Caco-2 (cell line): ENCODE measurements at regions not wholly inside any gene's neighbourhood (a gene's known extent, or its start where the extent isn't known, plus 50 kb on each side); places are given as distances from the start of the nearest gene placed in this dataset.

ENCODE experiments used
- BruUV-seq: library from RNA; stranded (reverse); fragments of 400-500 nt; replicated peaks from 2 replicates; lab custom pipeline; 2021; lab: Mats Ljungman, UMichigan
- CTCF ChIA-PET: fragments of 300-600 bp; sonication (Branson Sonifier 250); formaldehyde crosslinking; loops from one replicate; lab custom pipeline; 2022; ENCODE audit warnings: antibody characterized with exemption; lab: Charles Lee
- POLR2A ChIA-PET: fragments of 300-600 bp; sonication (Branson Sonifier 250); formaldehyde crosslinking; loops from one replicate; lab custom pipeline; 2022; ENCODE audit warnings: antibody characterized with exemption; lab: Charles Lee
- DNase-seq, 2 experiments: peaks; one replicate each; pipeline versions ENCODE4 v3.0.0 to v3.0.0-alpha.2; 2020 to 2022
- H3K27me3 ChIP-seq: replicated peaks from 2 replicates; pipeline ENCODE4 v1.6.0; 2011; ENCODE audit warnings: low read length; ENCODE audit not compliant: control insufficient read depth, insufficient read depth
- H3K36me3 ChIP-seq: 2 replicates; pipeline ENCODE4 v1.5.1; 2011; ENCODE audit warnings: low read length; ENCODE audit not compliant: control insufficient read depth, insufficient read depth
- H3K4me1 ChIP-seq: fragments of 250-450 bp; sonication (Bioruptor Pico); 2 replicates; pipeline ENCODE4 v1.5.1; 2020; ENCODE audit warnings: mild to moderate bottlenecking
- H3K4me3 ChIP-seq: 2 replicates; pipeline ENCODE4 v1.5.1; 2011; ENCODE audit warnings: low read depth, mild to moderate bottlenecking, control low read depth, low read length
- H3K9me3 ChIP-seq: fragments of 250-450 bp; sonication (Bioruptor Pico); 2 replicates; pipeline ENCODE4 v1.5.1; 2020; ENCODE audit warnings: mild to moderate bottlenecking, moderate library complexity
- H3K27ac Mint-ChIP-seq: one replicate; pipeline ENCODE4 v1.8.0; 2022; ENCODE audit warnings: mixed read lengths; ENCODE audit not compliant: unreplicated experiment
- H3K27me3 Mint-ChIP-seq: one replicate; pipeline ENCODE4 v1.8.0; 2022; ENCODE audit warnings: mixed read lengths; ENCODE audit not compliant: insufficient read depth, unreplicated experiment
- H3K36me3 Mint-ChIP-seq: one replicate; pipeline ENCODE4 v1.8.0; 2022; ENCODE audit warnings: mild to moderate bottlenecking, mixed read lengths; ENCODE audit not compliant: insufficient read depth, unreplicated experiment
- H3K4me1 Mint-ChIP-seq: one replicate; pipeline ENCODE4 v1.8.0; 2022; ENCODE audit warnings: low read depth, mixed read lengths; ENCODE audit not compliant: unreplicated experiment
- H3K4me3 Mint-ChIP-seq: one replicate; pipeline ENCODE4 v1.8.0; 2022; ENCODE audit warnings: mild to moderate bottlenecking, moderate library complexity, mixed read lengths; ENCODE audit not compliant: unreplicated experiment
- H3K9me3 Mint-ChIP-seq: one replicate; pipeline ENCODE4 v1.8.0; 2022; ENCODE audit warnings: mixed read lengths; ENCODE audit not compliant: unreplicated experiment
- CTCF ChIP-seq, 2 experiments: fragments of 200-600 bp in 1 of 2; IDR thresholded peaks; 1 replicate in 1 of 2; 2 replicates in 1 of 2; pipeline versions ENCODE4 v1.5.1 to v1.8.0; 2011 to 2022; ENCODE audit warnings: antibody characterized with exemption in 1 of 2, control low read depth in 1 of 2, inconsistent platforms in 1 of 2, low read depth in 1 of 2, low read length in 1 of 2, mild to moderate bottlenecking in 1 of 2, moderate library complexity in 1 of 2; ENCODE audit not compliant: insufficient read depth in 1 of 2, severe bottlenecking in 1 of 2, unreplicated experiment in 1 of 2
- intact Hi-C: fragments of 100-400 bp; cut with micrococcal nuclease; formaldehyde crosslinking; loops from one replicate; pipeline ENCODE4 v1.10.0; 2022; ENCODE audit not compliant: unreplicated experiment

GRCh38 chr5:9845185-9845584 is 215.0 kb upstream of the TAS2R1 start:
- BruUV-seq, result no TSS peak
- Mint-ChIP-seq H3K36me3 (no peaks in the 10 kb centered on the region), H3K4me3 (no peak overlapping the region), H3K9me3 (peaks cover 39% of the 10 kb centered on the region), H3K4me1 (peaks cover 7% of the 10 kb centered on the region), H3K27ac (no peak overlapping the region), H3K27me3 (no peaks in the 10 kb centered on the region)
- ChIA-PET POLR2A (no interaction called here), CTCF (no interaction called here)
- H3K36me3 ChIP-seq, result no peaks in the 10 kb centered on the region
- peaks cover 14% of the 10 kb centered on the region for H3K9me3 ChIP-seq
- DNase-seq, result no peak
- H3K27me3 ChIP-seq, result no peaks in the 10 kb centered on the region
- H3K4me3 ChIP-seq, result no peak overlapping the region
- no peak for TF ChIP-seq CTCF (IDR thresholded peaks at IDR 0.05; ENCODE audit: insufficient read depth in 1 of 2, low read depth in 1 of 2, low read length in 1 of 2, severe bottlenecking in 1 of 2, unreplicated experiment in 1 of 2)
- H3K4me1 ChIP-seq, result no peaks in the 10 kb centered on the region
- intact Hi-C loops, result no loop called here

- Mint-ChIP-seq H3K36me3 (no peaks in the 10 kb centered on the region), H3K4me1 (no peaks in the 10 kb centered on the region), H3K9me3 (peaks cover 25% of the 10 kb centered on the region), H3K4me3 (no peak overlapping the region), H3K27ac (no peak overlapping the region), H3K27me3 (no peaks in the 10 kb centered on the region)
- intact Hi-C loops, result no loop called here
- ChIA-PET POLR2A (no interaction called here), CTCF (no interaction called here)
- DNase-seq, result no peak
- no peak for TF ChIP-seq CTCF (IDR thresholded peaks at IDR 0.05; ENCODE audit: insufficient read depth in 1 of 2, low read depth in 1 of 2, low read length in 1 of 2, severe bottlenecking in 1 of 2, unreplicated experiment in 1 of 2)
- H3K9me3 ChIP-seq, result peaks cover 17% of the 10 kb centered on the region
- H3K36me3 ChIP-seq, result no peaks in the 10 kb centered on the region
- H3K4me3 ChIP-seq, result no peak overlapping the region
- no TSS peak for BruUV-seq
- no peaks in the 10 kb centered on the region for H3K27me3 ChIP-seq
- no peaks in the 10 kb centered on the region for H3K4me1 ChIP-seq
These were observed 211.5 kb upstream of the TAS2R1 start for GRCh38 chr5:9841516-9842170.

GRCh38 chr5:9838916-9839315 is 208.8 kb upstream of the TAS2R1 start:
- ChIA-PET POLR2A (no interaction called here), CTCF (no interaction called here)
- intact Hi-C loops, result no loop called here
- Histone ChIP-seq H3K9me3 (peaks cover 17% of the 10 kb centered on the region), H3K36me3 (no peaks in the 10 kb centered on the region), H3K4me1 (peaks cover 4% of the 10 kb centered on the region), H3K27me3 (no peaks in the 10 kb centered on the region), H3K4me3 (no peak overlapping the region)
- DNase-seq, result no peak
- no peaks in the 10 kb centered on the region for H3K36me3 Mint-ChIP-seq
- no peaks in the 10 kb centered on the region for H3K27me3 Mint-ChIP-seq
- no peak overlapping the region for H3K27ac Mint-ChIP-seq
- H3K4me3 Mint-ChIP-seq, result no peak overlapping the region
- no peak for TF ChIP-seq CTCF (IDR thresholded peaks at IDR 0.05; ENCODE audit: insufficient read depth in 1 of 2, low read depth in 1 of 2, low read length in 1 of 2, severe bottlenecking in 1 of 2, unreplicated experiment in 1 of 2)
- H3K4me1 Mint-ChIP-seq, result no peaks in the 10 kb centered on the region
- BruUV-seq, result no TSS peak
- peaks cover 24% of the 10 kb centered on the region for H3K9me3 Mint-ChIP-seq
